GM19397 (cell line): ENCODE measurements at regions not wholly inside any gene's neighbourhood (a gene's known extent, or its start where the extent isn't known, plus 50 kb on each side); places are given as distances from the start of the nearest gene placed in this dataset.

Experiments used
- ATAC-seq: cut with Tn5 transposase; IDR thresholded peaks from one replicate; pipeline ENCODE4 v1.9.1; 2021; ENCODE audit warnings: mild to moderate bottlenecking, moderate library complexity; ENCODE audit not compliant: unreplicated experiment

- ATAC-seq: no peak
Observed at GRCh38 chr5:31137676-31138075, 55.8 kb upstream of the CDH6 start.

- no peak for ATAC-seq
Observed at GRCh38 chr5:31135542-31135941, 57.9 kb upstream of the CDH6 start.

- ATAC-seq: no peak
Observed at GRCh38 chr5:31133488-31133887, 60.0 kb upstream of the CDH6 start.

GRCh38 chr5:31131381-31131891 lies 62.0 kb upstream of the CDH6 start:
- ATAC-seq: no peak

GRCh38 chr5:31130676-31131075 lies 62.8 kb upstream of the CDH6 start:
- ATAC-seq: no peak

GRCh38 chr5:31124651-31125305 lies 68.7 kb upstream of the CDH6 start:
- no peak for ATAC-seq

- ATAC-seq: no peak
Observed at GRCh38 chr5:31124026-31124425, 69.5 kb upstream of the CDH6 start.

GRCh38 chr5:31122998-31123951 lies 70.2 kb upstream of the CDH6 start:
- no peak for ATAC-seq

GRCh38 chr5:31121224-31121623 lies 72.3 kb upstream of the CDH6 start:
- ATAC-seq: no peak

GRCh38 chr5:31120642-31120948 lies 72.9 kb upstream of the CDH6 start:
- no peak for ATAC-seq

- ATAC-seq: no peak
Observed at GRCh38 chr5:31119938-31120641, 73.4 kb upstream of the CDH6 start.

- ATAC-seq: no peak
Observed at GRCh38 chr5:31116466-31117031, 76.9 kb upstream of the CDH6 start.

- ATAC-seq: no peak
Observed at GRCh38 chr5:31114817-31115216, 78.7 kb upstream of the CDH6 start.

- ATAC-seq: no peak
Observed at GRCh38 chr5:31113666-31114350, 79.7 kb upstream of the CDH6 start.

GRCh38 chr5:31113101-31113500 lies 80.4 kb upstream of the CDH6 start:
- ATAC-seq: no peak

- no peak for ATAC-seq
Observed at GRCh38 chr5:31107091-31107518, 86.4 kb upstream of the CDH6 start.

GRCh38 chr5:31106691-31107090 lies 86.8 kb upstream of the CDH6 start:
- no peak for ATAC-seq

- no peak for ATAC-seq
Observed at GRCh38 chr5:31106278-31106677, 87.2 kb upstream of the CDH6 start.

- no peak for ATAC-seq
Observed at GRCh38 chr5:31104775-31105174, 88.7 kb upstream of the CDH6 start.

GRCh38 chr5:31100781-31101310 lies 92.6 kb upstream of the CDH6 start:
- ATAC-seq: no peak
